ENCODE measurements at regions not wholly inside any gene's neighbourhood (a gene's known extent, or its start where the extent isn't known, plus 50 kb on each side); places are given as distances from the start of the nearest gene placed in this dataset.
"Not testable (repeated sequence)": the region's sequence is repeated elsewhere in the genome, so short reads cannot be mapped to it uniquely, and the experiment has no call there.

GRCh38 chr16:15236674-15237323 lies 141.3 kb downstream of the NPIPA5 start:
- not testable (repeated sequence) for TF ChIP-seq EP300, CTCF (IDR thresholded peaks at IDR 0.05)
